ENCODE measurements at regions not wholly inside any gene's neighbourhood (a gene's known extent, or its start where the extent isn't known, plus 50 kb on each side); places are given as distances from the start of the nearest gene placed in this dataset.

DNA sequence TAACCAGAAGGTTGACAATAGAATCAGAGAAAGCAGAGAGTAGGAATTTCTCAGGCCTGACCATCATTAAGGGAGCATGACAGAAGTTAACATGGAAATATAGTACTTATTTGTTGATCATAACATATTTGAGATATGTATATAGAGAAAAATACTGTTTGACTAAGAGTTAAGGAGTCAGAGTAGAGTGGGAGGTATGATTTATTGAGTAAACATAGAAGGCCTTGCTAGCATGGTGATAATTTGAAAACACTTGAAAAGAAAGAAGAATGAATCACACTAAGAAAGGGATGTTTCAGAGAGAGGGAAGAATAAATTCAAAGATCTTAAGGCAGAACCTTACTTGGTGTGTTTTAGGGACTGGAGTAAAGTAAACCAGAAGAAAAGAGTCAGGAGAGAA, 437.2 kb upstream of the TECRL start:
- ChIA-PET CTCF (no interaction called here), POLR2A (ENCODE audit: unreplicated experiment) (no interaction called here)
- Histone ChIP-seq H3K9ac (ENCODE audit: low read length) (no peak overlapping the region), H3K79me2 (ENCODE audit: low read length) (no peaks in the 10 kb centered on the region), H3K4me3 (ENCODE audit: low read length) (no peak overlapping the region), H3K9me3 (ENCODE audit: low read length) (no peaks in the 10 kb centered on the region), H3K9me2 (replicated peaks; ENCODE audit: low read length) (no peaks in the 10 kb centered on the region), H3K4me1 (ENCODE audit: insufficient read depth, low read length) (peaks cover 23% of the 10 kb centered on the region; the same call in 1 of the 2 replicates), H3F3A (ENCODE audit: low read length, unreplicated experiment) (no peaks in the 10 kb centered on the region), H3K27ac (ENCODE audit: low read length) (peak overlapping the region; percentile 55), H3K4me2 (ENCODE audit: low read length) (no peak overlapping the region), H3K36me3 (ENCODE audit: low read depth, low read length) (no peaks in the 10 kb centered on the region), H2AFZ (ENCODE audit: low read length) (no peak overlapping the region), H3K27me3 (ENCODE audit: low read length) (no peaks in the 10 kb centered on the region), H4K20me1 (ENCODE audit: low read length) (no peaks in the 10 kb centered on the region)
- TF ChIP-seq EZH2 (IDR thresholded peaks at IDR 0.05; ENCODE audit: low read length, unreplicated experiment) (no peak), EZH2phosphoT487 (IDR thresholded peaks at IDR 0.05; ENCODE audit: borderline replicate concordance, low read length) (no peak)
- TF ChIP-seq, protein P1, sequence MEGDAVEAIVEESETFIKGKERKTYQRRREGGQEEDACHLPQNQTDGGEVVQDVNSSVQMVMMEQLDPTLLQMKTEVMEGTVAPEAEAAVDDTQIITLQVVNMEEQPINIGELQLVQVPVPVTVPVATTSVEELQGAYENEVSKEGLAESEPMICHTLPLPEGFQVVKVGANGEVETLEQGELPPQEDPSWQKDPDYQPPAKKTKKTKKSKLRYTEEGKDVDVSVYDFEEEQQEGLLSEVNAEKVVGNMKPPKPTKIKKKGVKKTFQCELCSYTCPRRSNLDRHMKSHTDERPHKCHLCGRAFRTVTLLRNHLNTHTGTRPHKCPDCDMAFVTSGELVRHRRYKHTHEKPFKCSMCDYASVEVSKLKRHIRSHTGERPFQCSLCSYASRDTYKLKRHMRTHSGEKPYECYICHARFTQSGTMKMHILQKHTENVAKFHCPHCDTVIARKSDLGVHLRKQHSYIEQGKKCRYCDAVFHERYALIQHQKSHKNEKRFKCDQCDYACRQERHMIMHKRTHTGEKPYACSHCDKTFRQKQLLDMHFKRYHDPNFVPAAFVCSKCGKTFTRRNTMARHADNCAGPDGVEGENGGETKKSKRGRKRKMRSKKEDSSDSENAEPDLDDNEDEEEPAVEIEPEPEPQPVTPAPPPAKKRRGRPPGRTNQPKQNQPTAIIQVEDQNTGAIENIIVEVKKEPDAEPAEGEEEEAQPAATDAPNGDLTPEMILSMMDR (conservative IDR thresholded peaks at IDR 0.05; ENCODE audit: low read depth, low read length): no peak
- intact Hi-C loops (cut with micrococcal nuclease): no loop called here
- BruUV-seq (replicated peaks): no TSS peak
- peak; percentile 69 for DNase-seq
- ATAC-seq: peak; percentile 97

DNA sequence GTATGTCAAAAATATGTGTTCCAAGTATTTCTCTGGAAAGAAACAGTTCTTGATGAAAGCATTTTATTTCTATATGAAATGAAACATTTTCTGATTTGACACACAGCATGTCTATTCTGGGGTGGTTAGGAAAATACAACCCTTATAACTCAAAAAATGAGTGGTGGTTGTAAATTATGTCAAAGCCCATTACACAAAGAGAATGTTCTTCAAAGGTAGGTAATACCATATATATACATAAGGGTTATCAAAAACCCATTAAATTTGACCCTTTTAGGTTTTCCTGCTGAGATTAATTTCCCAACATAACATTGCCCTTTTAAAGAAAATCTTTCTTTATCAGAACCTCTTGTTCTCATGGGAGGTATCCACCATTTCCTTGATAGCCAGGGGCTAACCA, 420.5 kb upstream of the TECRL start:
- no peak overlapping the region for H3K4me2 ChIP-seq (ENCODE audit: low read length)
- no peaks in the 10 kb centered on the region for H3K9me2 ChIP-seq (replicated peaks; ENCODE audit: low read length)
- 0 out of 2 replicates have a peak overlapping the region, but pooled peaks have one; percentile 6 for H2AFZ ChIP-seq (ENCODE audit: low read length)
- no peaks in the 10 kb centered on the region for H3K27me3 ChIP-seq (ENCODE audit: low read length)
- H3F3A ChIP-seq (ENCODE audit: low read length, unreplicated experiment): no peaks in the 10 kb centered on the region
- ChIA-PET CTCF (no interaction called here), POLR2A (ENCODE audit: unreplicated experiment) (no interaction called here)
- no peaks in the 10 kb centered on the region for H4K20me1 ChIP-seq (ENCODE audit: low read length)
- ATAC-seq (no peak), DNase-seq (no peak)
- no peak overlapping the region for H3K27ac ChIP-seq (ENCODE audit: low read length)
- no peaks in the 10 kb centered on the region for H3K4me1 ChIP-seq (ENCODE audit: insufficient read depth, low read length)
- BruUV-seq (replicated peaks): no TSS peak
- TF ChIP-seq EZH2phosphoT487 (IDR thresholded peaks at IDR 0.05; ENCODE audit: borderline replicate concordance, low read length): no peak
- no peak for TF ChIP-seq EZH2 (IDR thresholded peaks at IDR 0.05; ENCODE audit: low read length, unreplicated experiment)
- TF ChIP-seq, protein P1 (conservative IDR thresholded peaks at IDR 0.05; ENCODE audit: low read depth, low read length): no peak
- H3K36me3 ChIP-seq (ENCODE audit: low read depth, low read length): no peaks in the 10 kb centered on the region
- H3K4me3 ChIP-seq (ENCODE audit: low read length): no peak overlapping the region
- intact Hi-C loops (cut with micrococcal nuclease): no loop called here
- no peak overlapping the region for H3K9ac ChIP-seq (ENCODE audit: low read length)
- H3K79me2 ChIP-seq (ENCODE audit: low read length): no peaks in the 10 kb centered on the region
- H3K9me3 ChIP-seq (ENCODE audit: low read length): no peaks in the 10 kb centered on the region

DNA sequence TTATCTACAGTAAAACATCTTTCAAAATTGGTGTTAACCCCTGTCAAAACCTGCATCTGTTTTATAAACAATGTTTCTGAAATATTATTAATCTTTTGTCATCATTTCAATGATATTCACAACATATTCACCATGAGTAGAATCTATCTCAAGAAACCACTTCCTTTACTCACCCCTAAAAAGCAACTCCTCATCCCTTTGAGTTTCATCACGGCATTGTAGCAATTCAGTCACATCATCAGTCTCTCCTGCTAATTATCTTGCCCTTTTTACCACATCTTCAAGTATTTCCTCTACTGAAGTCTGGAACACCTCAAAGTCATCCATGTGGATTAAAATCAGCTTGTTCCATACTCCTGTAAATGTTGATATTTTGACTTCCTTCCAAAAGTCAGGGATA, 415.3 kb upstream of the TECRL start:
- no peaks in the 10 kb centered on the region for H3K27me3 ChIP-seq (ENCODE audit: low read length)
- ATAC-seq: no peak
- no peaks in the 10 kb centered on the region for H3K9me2 ChIP-seq (replicated peaks; ENCODE audit: low read length)
- no peaks in the 10 kb centered on the region for H3F3A ChIP-seq (ENCODE audit: low read length, unreplicated experiment)
- H3K79me2 ChIP-seq (ENCODE audit: low read length): no peaks in the 10 kb centered on the region
- intact Hi-C loops (cut with micrococcal nuclease): no loop called here
- no peaks in the 10 kb centered on the region for H3K36me3 ChIP-seq (ENCODE audit: low read depth, low read length)
- no peaks in the 10 kb centered on the region; the same call in 1 of the 2 replicates for H3K4me1 ChIP-seq (ENCODE audit: insufficient read depth, low read length)
- H3K9ac ChIP-seq (ENCODE audit: low read length): no peak overlapping the region
- CTCF ChIA-PET: no interaction called here
- POLR2A ChIA-PET (ENCODE audit: unreplicated experiment): no interaction called here
- H4K20me1 ChIP-seq (ENCODE audit: low read length): no peaks in the 10 kb centered on the region
- no peak overlapping the region for H3K27ac ChIP-seq (ENCODE audit: low read length)
- TF ChIP-seq, protein P1 (conservative IDR thresholded peaks at IDR 0.05; ENCODE audit: low read depth, low read length): no peak
- TF ChIP-seq EZH2phosphoT487 (IDR thresholded peaks at IDR 0.05; ENCODE audit: borderline replicate concordance, low read length) (no peak), EZH2 (IDR thresholded peaks at IDR 0.05; ENCODE audit: low read length, unreplicated experiment) (no peak)
- H2AFZ ChIP-seq (ENCODE audit: low read length): 0 out of 2 replicates have a peak overlapping the region, but pooled peaks have one; percentile 3
- no peak overlapping the region for H3K4me2 ChIP-seq (ENCODE audit: low read length)
- no peak overlapping the region for H3K4me3 ChIP-seq (ENCODE audit: low read length)
- H3K9me3 ChIP-seq (ENCODE audit: low read length): no peaks in the 10 kb centered on the region
- DNase-seq: no peak
- no TSS peak for BruUV-seq (replicated peaks)
